ENCODE measurements at regions not wholly inside any gene's neighbourhood (a gene's known extent, or its start where the extent isn't known, plus 50 kb on each side); places are given as distances from the start of the nearest gene placed in this dataset.

DNA sequence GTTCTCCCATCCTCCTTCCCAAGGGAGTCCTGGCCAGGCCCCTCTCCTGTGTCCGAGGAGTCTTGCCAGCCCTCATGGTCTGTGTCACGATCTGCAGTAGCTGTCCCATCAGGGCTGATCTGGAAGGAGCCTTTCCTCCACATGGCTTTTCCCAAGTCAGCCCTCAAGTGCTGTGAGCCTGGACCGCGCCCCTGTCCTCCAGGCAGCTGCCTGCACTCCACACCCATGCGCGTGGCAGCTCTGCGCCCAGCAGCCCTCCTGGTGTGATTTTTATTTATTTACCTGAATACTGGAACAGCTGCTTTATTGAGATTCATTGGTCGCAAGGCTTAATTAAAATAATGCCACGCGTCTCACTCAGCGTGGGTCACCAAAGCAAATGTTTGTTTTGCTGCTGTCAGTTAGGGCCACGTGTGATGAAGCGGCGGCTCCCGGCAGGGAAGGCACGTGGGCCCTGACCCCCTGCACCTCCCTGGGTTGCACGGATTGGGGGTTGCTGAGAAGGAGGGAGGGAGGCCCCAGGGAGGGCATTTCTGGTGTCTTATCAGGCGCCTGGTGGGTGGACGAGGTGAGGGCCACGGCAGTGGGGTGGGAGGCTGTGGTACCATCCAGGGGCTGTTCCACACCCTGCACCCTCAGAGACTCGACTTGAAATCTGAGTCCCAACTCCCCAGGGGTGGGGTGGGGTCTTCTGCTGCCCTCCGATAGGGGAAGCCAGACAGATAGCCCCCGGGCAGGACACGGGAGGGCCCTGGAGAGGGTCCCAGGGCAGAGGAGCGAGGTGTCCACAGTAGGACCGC is 206.3 kb upstream of the C14orf180 start:
- DNase-seq, result no peak

DNA sequence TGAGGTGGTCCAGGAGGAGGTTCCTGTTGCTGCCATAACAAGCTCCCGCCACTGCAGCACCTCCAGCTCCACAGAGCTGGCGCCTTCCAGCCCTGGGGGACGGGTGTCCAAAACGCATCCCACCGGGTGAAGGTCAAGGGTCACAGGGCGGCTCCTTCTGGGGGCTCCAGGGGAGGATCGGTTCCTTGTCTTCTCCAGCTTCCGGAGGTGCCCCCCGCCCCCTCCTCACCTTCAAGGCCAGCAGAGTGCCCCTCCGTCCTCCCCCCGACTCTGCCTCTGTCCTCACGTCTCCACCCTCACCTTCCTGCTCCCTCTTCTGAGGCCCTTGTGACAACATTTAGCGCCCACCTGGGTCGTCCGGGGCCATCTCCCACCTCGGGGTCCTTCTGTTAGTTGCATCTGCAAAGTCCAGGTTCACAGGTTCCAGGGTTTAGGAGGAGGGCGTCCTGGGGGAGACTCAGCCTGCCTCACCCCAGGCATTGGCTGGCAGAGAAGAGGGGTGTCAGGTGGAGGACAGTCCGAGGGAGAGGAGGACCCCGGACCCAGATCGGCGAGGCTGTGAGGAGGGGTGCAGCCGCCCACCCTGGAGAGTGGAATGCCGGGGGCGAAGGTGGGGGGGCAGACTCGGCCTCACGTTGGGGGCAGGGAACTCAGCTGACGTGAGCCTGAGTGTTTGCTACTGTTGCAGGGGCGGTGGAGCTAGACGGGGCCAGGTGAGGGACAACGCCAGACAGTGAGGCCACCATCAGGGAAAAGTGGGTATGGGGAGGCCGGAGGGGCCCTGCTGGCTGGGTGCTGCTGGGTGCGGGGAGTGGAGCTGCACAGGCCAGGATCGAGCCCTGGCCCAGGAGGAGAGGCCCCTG is 205.5 kb upstream of the C14orf180 start:
- no peak for DNase-seq

DNA sequence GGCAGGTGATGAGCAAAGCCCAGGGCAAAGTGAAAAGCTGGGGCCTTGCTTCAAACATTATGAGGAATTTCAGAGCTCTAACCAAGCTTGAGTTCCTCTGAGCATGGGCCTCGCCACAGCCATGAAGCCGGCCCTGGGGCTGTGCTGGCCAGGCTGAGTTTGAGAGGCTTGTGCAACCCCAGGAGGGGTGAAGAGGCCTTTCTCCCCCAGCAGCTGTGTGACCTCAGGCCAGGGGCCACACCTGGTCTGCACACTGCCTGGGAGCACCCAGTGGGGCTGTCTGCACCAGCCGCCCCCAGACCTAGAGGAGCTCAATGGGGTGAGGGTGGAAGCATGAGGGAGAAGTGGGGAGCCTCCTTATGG is 204.9 kb upstream of the C14orf180 start:
- no peak for DNase-seq

DNA sequence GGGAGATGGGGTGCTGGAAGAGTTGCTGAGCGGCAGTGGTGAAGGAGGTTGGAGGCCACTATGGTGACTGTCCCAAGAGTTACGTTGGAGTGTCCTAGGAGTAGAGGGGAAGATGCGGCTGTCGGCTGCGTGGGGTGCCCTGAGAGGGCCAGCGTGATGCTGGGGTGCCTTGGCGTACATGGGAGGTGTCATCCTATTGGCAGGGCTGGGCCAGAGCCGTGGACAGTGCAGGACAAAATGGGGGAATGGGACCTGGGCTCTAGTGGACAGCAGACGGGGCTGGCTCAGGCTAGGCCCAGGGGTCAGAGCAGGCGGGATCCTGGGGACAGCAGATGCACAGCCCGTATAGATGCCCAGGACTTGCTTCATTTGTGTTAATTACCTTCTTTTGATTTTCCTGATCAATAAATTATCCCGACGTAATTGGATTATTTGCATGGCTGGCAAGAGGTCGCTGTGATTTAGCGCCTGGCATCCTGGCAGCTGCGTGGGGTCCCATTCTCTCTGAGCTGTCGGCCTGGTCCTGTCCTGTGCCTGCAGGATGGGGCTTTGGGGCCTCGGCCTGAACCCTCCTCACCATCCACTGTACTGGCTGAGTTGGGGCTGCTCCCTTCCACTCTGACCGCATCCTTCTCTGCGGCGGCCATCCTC is 203.9 kb upstream of the C14orf180 start:
- DNase-seq, result no peak

DNA sequence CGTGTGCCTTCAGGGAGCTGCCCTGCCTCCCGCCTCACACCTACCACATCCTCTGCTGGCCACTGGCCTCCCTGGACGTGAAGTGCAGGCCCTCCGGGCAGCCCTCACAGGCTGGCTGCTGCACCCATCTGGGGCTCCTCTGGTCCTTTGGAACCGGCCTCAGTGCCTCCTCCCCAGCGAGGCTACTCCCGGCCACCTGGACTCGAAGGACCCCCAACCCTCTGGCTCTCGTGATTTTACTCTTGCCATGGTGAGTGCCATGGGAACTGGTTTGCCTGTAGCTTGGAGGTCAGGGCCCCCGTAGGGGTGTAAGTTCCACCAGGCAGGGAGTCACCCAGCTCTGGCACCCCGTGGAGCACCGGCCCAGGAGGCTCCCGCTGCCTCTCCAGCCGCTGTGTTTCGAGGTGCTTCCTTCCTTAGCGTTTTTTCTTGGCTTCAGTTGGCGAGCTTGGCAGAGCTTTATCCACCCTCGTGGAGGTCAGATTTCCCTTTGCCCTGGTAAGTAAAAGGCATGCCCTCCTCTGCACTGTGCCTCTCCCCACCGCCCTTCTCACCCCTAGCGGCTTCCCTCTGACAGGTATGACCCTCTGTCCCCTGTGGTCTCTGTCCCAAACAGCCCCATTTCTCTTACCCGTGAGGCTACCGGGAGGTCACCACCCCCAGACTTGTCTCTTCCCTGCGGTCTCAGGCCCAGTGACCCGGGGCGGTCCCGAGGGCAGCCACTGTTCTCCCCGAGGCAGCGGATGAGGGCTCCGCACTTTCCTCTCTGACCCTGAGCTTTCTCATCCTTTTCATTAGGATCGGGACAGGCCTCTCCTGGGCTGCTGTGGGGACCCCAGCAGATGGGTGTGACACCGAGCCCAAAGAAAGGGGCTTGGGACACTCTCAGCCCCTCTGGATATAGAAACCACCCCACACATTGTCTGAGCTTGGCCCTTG is 203.1 kb upstream of the C14orf180 start:
- DNase-seq, result no peak

DNA sequence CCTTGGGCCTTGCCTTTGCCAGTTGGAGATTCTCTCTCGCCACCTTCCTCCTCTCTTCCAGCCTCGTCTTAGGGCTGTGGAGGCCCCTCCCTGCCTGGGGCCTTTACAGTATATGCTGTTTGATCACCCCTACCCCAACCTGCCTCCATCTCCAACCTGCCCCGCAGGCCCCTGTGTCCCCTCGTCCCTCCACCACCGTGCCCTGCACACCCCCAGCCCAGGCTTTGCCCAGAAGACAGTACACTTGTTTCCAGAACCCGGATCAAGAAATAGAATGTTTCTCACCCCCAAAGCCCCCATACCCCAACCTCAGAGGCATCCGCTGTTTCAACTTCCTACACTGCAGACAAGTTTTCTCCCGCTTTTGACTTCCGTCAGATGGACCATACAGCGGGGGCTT is 202.3 kb upstream of the C14orf180 start:
- DNase-seq, result no peak

DNA sequence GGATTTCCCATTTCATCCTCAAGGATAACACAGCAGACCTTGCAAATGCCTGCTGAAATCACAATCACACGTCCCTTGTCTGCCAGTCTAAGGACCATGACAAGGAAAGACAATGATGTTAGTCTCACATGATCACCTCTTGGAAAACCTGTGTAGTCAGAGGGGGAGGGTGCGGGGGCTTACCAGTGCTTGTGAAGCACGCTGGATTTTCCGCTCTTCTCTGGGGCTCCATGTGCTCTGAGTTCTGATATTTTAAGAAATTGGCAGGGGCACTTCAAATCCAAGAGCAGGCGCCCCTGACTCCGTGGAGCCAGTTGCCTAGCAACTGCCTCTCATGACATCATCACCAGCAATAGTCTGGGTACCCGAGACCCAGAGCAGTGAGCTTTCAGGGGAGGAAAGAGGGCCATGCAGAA is 200.9 kb upstream of the C14orf180 start:
- DNase-seq, result no peak

DNA sequence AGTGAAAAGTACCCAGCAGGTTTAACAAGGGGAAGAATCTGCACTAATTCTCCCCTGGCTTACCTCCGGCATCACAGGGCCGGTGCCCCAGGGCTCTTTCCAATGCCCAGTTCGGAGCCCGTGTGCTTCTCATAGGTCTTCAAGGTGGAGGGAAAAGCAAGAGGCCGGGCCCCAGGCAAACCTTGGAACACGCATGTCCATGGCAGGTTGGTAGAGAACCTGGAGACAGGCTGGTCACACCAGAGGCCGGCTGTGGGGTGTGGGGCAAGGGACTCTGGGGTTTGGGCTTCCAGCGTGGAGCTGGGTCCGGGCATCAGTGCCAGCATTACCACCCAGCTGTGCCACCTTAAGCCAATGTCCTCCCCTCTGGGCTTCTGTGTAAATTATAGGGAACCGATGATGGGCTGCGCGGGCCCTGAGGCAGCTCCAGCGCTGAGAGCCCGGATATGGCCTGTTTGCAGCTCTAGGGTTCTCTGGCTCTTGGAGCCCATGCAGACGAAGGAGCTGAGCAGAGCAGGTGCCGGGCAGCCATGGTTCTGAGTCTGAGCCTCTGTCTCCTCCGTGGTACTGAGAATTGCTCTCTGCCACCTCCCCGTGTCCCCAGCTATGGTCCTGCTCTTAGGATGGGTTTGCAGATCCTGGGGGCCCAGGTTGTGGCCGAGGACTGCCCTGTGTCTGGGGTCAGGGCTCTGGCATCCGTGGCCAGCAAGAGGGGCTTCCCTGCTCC is 197.0 kb upstream of the C14orf180 start:
- no peak for DNase-seq

- DNase-seq, result no peak
These were observed 196.2 kb upstream of the C14orf180 start for GRCh38 chr14:104383088-104383995.

GRCh38 chr14:104383996-104384775 is 195.4 kb upstream of the C14orf180 start:
- DNase-seq, result no peak

DNA sequence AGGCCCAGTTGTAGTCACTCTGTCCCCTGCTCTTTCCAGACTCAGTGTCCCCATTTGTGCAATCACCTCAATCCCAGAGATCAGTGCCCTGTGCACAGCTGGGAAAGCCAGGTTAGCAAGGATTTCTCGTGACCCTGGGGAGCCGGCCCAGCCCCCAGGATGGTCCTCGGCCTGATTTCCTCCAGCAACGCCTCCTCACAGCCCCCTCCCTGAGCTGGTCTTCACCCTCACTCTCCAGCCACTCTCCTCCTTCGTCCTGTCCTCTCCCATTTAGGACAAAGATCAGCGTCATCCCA is 194.8 kb upstream of the C14orf180 start:
- DNase-seq, result no peak

GRCh38 chr14:104385111-104385510 is 194.5 kb upstream of the C14orf180 start:
- no peak for DNase-seq

GRCh38 chr14:104385531-104386101 is 193.9 kb upstream of the C14orf180 start:
- no peak for DNase-seq

DNA sequence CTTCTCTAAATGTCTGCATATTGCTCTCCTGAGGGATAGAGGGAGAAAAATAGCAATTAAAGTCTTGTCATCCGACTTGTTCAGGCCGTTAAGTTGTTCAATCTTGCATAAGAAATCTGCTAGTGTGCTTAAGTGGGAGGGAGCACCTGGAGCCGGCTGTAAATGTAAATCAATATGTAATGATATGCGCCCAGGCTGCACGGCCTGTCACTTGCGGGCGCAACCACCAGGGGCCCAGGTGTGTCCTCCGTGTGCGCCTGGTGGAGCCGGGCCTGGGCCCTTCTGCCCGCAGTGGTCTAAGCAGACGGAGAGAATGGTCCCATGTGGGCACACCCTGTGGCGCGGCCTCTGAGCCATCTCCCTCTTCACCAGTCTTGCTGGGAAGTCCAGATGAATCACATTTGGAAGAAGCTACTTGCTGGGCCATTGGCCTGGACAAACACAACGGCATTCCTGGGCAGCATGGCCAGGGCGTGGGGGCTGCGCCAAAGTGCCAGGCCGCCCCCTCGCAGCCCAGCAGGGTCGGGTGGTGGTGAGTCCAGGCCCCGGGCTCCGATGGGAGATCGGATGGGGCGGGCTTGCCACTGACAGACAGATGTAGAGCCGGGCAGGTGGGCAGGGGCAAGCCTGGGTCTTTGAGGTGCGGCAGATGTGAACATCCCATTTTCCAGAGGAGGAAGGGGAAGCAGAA is 193.3 kb upstream of the C14orf180 start:
- DNase-seq, result no peak

DNA sequence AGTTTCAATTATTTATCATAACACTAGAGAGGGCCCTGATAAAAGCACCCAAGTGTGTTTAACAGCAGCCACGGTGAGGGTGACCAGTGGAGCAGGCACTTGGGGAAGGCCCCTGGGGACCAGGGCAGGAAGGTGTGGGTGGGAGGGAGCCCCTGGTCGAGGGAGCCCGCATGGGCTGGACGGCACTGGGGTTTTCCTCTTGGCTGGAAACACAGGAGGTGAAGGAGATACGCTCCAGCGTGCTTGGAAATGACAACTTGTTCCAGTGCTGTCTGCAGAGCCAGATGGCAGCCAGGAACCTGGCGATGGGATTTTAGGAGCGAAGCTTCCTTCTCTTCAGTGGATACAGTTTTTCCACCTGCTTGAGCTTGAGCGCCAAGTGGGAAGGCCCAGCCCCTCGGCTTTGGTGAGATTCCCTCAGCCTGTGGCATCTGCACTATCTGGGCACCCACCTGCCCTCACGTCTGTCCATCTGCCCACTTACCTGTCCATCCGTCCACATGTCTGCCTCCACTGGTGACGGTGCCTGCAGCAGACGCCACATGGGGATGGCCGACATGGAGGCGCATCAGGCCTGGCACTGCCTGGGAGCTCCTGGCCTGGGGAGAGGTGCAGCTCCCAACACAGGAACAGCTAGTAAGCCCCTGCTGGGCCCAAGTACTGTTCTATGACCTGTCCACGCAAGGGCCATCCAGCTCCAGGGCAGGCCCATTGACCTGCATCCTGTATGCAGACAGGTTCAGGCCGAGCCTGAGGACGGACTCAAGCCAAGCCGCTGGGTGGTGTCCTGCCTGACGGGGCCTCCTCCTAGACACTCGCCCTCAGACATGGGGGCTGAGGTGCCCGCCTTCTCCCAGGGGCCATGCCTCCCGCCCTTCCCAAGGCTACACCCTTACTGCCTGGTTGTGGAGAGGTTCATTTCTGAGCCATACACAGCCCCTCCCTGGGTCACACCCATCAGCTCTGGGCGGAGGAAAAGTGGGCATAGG is 192.2 kb upstream of the C14orf180 start:
- DNase-seq, result no peak

DNA sequence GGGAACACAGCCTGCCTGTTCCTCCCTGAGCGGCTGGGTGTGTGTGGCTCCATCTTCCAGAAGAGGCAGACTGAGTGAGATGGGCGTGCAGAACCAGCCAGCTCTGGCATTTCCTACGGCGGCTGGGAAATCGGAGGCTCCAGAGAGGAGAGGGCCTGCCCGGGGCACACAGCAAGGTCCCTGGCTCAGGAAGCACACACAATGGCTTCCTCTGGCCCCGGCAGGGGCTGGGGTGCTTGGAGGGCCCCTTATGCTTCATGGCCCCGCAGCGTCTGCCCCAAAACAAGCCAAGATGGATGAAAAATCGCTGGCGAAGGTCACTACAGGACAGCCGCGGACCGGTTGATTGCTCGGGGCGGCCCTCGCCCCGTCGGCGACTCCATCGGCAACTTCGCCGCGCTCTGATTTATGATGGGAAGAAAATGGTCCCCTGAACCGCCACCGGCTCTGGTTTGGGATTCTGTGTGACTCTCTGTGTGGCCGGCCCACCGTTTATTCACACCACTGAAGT is 191.5 kb upstream of the C14orf180 start:
- no peak for DNase-seq

- DNase-seq, result no peak
These were observed 190.8 kb upstream of the C14orf180 start for GRCh38 chr14:104388541-104389325.
